ENCODE measurements at regions not wholly inside any gene's neighbourhood (a gene's known extent, or its start where the extent isn't known, plus 50 kb on each side); places are given as distances from the start of the nearest gene placed in this dataset.

- no peak for ATAC-seq
- Histone ChIP-seq H3K27ac (no peak overlapping the region), H3K36me3 (no peaks in the 10 kb centered on the region), H3K9me3 (no peaks in the 10 kb centered on the region), H3K27me3 (peaks cover 6% of the 10 kb centered on the region), H3K4me1 (no peaks in the 10 kb centered on the region), H3K4me3 (no peak overlapping the region)
- TF ChIP-seq POLR2A (IDR thresholded peaks at IDR 0.05) (no peak), CTCF (IDR thresholded peaks at IDR 0.05) (no peak), POLR2AphosphoS5 (IDR thresholded peaks at IDR 0.05) (no peak), EP300 (IDR thresholded peaks at IDR 0.05) (no peak)
- WGBS, 2 donors (ENCODE audit: low coverage in 1 of 2): 83 to 90% methylated on average over 4 to 5 of the region's 6 CpGs
These were observed 215.1 kb downstream of the CBLN4 start for GRCh38 chr20:55790178-55790577.

GRCh38 chr20:55784036-55784435 lies 221.3 kb downstream of the CBLN4 start:
- no peak for ATAC-seq
- H3K36me3 ChIP-seq: no peaks in the 10 kb centered on the region
- 18 to 38% methylated on average over 2 of the region's 2 CpGs for WGBS, 2 donors (ENCODE audit: low coverage in 1 of 2)
- TF ChIP-seq POLR2AphosphoS5 (IDR thresholded peaks at IDR 0.05) (no peak), EP300 (IDR thresholded peaks at IDR 0.05) (no peak), POLR2A (IDR thresholded peaks at IDR 0.05) (no peak), CTCF (IDR thresholded peaks at IDR 0.05) (no peak)
- peaks cover 7% of the 10 kb centered on the region for H3K27me3 ChIP-seq
- no peak overlapping the region for H3K4me3 ChIP-seq
- no peaks in the 10 kb centered on the region for H3K9me3 ChIP-seq
- H3K27ac ChIP-seq: no peak overlapping the region
- no peaks in the 10 kb centered on the region for H3K4me1 ChIP-seq

GRCh38 chr20:55783381-55783780 lies 221.9 kb downstream of the CBLN4 start:
- Histone ChIP-seq H3K27me3 (peaks cover 7% of the 10 kb centered on the region), H3K27ac (no peak overlapping the region), H3K4me3 (no peak overlapping the region), H3K9me3 (no peaks in the 10 kb centered on the region), H3K36me3 (no peaks in the 10 kb centered on the region), H3K4me1 (no peaks in the 10 kb centered on the region)
- TF ChIP-seq POLR2AphosphoS5 (IDR thresholded peaks at IDR 0.05) (no peak), CTCF (IDR thresholded peaks at IDR 0.05) (no peak), POLR2A (IDR thresholded peaks at IDR 0.05) (no peak), EP300 (IDR thresholded peaks at IDR 0.05) (no peak)
- WGBS, 2 donors (ENCODE audit: low coverage in 1 of 2): 48 to 74% methylated on average over 3 of the region's 3 CpGs
- ATAC-seq: no peak

GRCh38 chr20:55782912-55783253 lies 222.4 kb downstream of the CBLN4 start:
- Histone ChIP-seq H3K36me3 (no peaks in the 10 kb centered on the region), H3K4me3 (no peak overlapping the region), H3K4me1 (no peaks in the 10 kb centered on the region), H3K27me3 (peaks cover 7% of the 10 kb centered on the region), H3K27ac (no peak overlapping the region), H3K9me3 (no peaks in the 10 kb centered on the region)
- WGBS, 2 donors (ENCODE audit: low coverage in 1 of 2): 30% methylated on average over 6 to 8 of the region's 8 CpGs
- TF ChIP-seq POLR2A (IDR thresholded peaks at IDR 0.05) (no peak), CTCF (IDR thresholded peaks at IDR 0.05) (no peak), POLR2AphosphoS5 (IDR thresholded peaks at IDR 0.05) (no peak), EP300 (IDR thresholded peaks at IDR 0.05) (no peak)
- ATAC-seq: no peak

- Histone ChIP-seq H3K9me3 (no peaks in the 10 kb centered on the region), H3K36me3 (no peaks in the 10 kb centered on the region), H3K27me3 (peaks cover 7% of the 10 kb centered on the region), H3K4me1 (no peaks in the 10 kb centered on the region), H3K27ac (no peak overlapping the region), H3K4me3 (no peak overlapping the region)
- TF ChIP-seq CTCF (IDR thresholded peaks at IDR 0.05): no peak
- no peak for TF ChIP-seq POLR2AphosphoS5 (IDR thresholded peaks at IDR 0.05)
- no peak for TF ChIP-seq EP300 (IDR thresholded peaks at IDR 0.05)
- peak; percentile 48 for ATAC-seq
- WGBS, 2 donors (ENCODE audit: low coverage in 1 of 2): 66 to 77% methylated on average over 4 to 5 of the region's 5 CpGs
These were observed 223.0 kb downstream of the CBLN4 start for GRCh38 chr20:55782224-55782911.
